ENCODE measurements at regions not wholly inside any gene's neighbourhood (a gene's known extent, or its start where the extent isn't known, plus 50 kb on each side); places are given as distances from the start of the nearest gene placed in this dataset.
A peak's percentile ranks its signal among the peaks of the same experiment; 100 is the strongest.

GRCh38 chr1:238006779-238007178 is 116.1 kb upstream of the ZP4 start:
- no peak overlapping the region for H3K4me3 ChIP-seq (ENCODE audit: low read depth, low read length)
- no CpG with 5 or more reads among the region's 4 CpGs for WGBS (ENCODE audit: insufficient coverage)
- H3K36me3 ChIP-seq (ENCODE audit: control insufficient read depth, insufficient read depth, low read length): no peaks in the 10 kb centered on the region
- H3K9me3 ChIP-seq (ENCODE audit: control insufficient read depth, insufficient read depth, low read length): no peaks in the 10 kb centered on the region
- H3K27me3 ChIP-seq (ENCODE audit: control insufficient read depth, insufficient read depth, low read length): no peaks in the 10 kb centered on the region
- no peak overlapping the region for H3K27ac ChIP-seq (ENCODE audit: low read depth, low read length)
- DNase-seq (ENCODE audit: low read depth in 4 of 6, low spot score in 6 of 6): no peak
- H3K4me1 ChIP-seq (ENCODE audit: control insufficient read depth, insufficient read depth, low read length): no peaks in the 10 kb centered on the region

- no CpG with 5 or more reads among the region's 1 CpG for WGBS (ENCODE audit: insufficient coverage)
Observed at GRCh38 chr1:238005116-238005515, 114.4 kb upstream of the ZP4 start.

GRCh38 chr1:238001818-238002217 is 111.1 kb upstream of the ZP4 start:
- Histone ChIP-seq H3K4me3 (ENCODE audit: low read depth, low read length) (no peak overlapping the region), H3K36me3 (ENCODE audit: control insufficient read depth, insufficient read depth, low read length) (no peaks in the 10 kb centered on the region), H3K27ac (ENCODE audit: low read depth, low read length) (no peak overlapping the region), H3K9me3 (ENCODE audit: control insufficient read depth, insufficient read depth, low read length) (no peaks in the 10 kb centered on the region), H3K4me1 (ENCODE audit: control insufficient read depth, insufficient read depth, low read length) (no peaks in the 10 kb centered on the region), H3K27me3 (ENCODE audit: control insufficient read depth, insufficient read depth, low read length) (no peaks in the 10 kb centered on the region)
- no CpG with 5 or more reads among the region's 1 CpG for WGBS (ENCODE audit: insufficient coverage)
- DNase-seq (ENCODE audit: low read depth in 4 of 6, low spot score in 6 of 6): peak in 1 of 6 donors; percentile 22

More at GRCh38 chr1:238005116-238005515, 114.4 kb upstream of the ZP4 start:
- Histone ChIP-seq H3K36me3 (ENCODE audit: control insufficient read depth, insufficient read depth, low read length) (no peaks in the 10 kb centered on the region), H3K27ac (ENCODE audit: low read depth, low read length) (no peak overlapping the region), H3K4me3 (ENCODE audit: low read depth, low read length) (no peak overlapping the region), H3K4me1 (ENCODE audit: control insufficient read depth, insufficient read depth, low read length) (no peaks in the 10 kb centered on the region), H3K9me3 (ENCODE audit: control insufficient read depth, insufficient read depth, low read length) (no peaks in the 10 kb centered on the region), H3K27me3 (ENCODE audit: control insufficient read depth, insufficient read depth, low read length) (no peaks in the 10 kb centered on the region)
- DNase-seq (ENCODE audit: low read depth in 4 of 6, low spot score in 6 of 6): no peak

- H3K4me1 ChIP-seq (ENCODE audit: control insufficient read depth, insufficient read depth, low read length): no peaks in the 10 kb centered on the region
- H3K4me3 ChIP-seq (ENCODE audit: low read depth, low read length): no peak overlapping the region
- 100% methylated on average over 1 of the region's 4 CpGs for WGBS (ENCODE audit: insufficient coverage)
- H3K27me3 ChIP-seq (ENCODE audit: control insufficient read depth, insufficient read depth, low read length): no peaks in the 10 kb centered on the region
- H3K9me3 ChIP-seq (ENCODE audit: control insufficient read depth, insufficient read depth, low read length): no peaks in the 10 kb centered on the region
- no peaks in the 10 kb centered on the region for H3K36me3 ChIP-seq (ENCODE audit: control insufficient read depth, insufficient read depth, low read length)
- no peak overlapping the region for H3K27ac ChIP-seq (ENCODE audit: low read depth, low read length)
- no peak for DNase-seq (ENCODE audit: low read depth in 4 of 6, low spot score in 6 of 6)
Observed at GRCh38 chr1:237999426-238000052, 108.8 kb upstream of the ZP4 start.

GRCh38 chr1:237998581-237998980 is 107.9 kb upstream of the ZP4 start:
- no peaks in the 10 kb centered on the region for H3K4me1 ChIP-seq (ENCODE audit: control insufficient read depth, insufficient read depth, low read length)
- no peaks in the 10 kb centered on the region for H3K9me3 ChIP-seq (ENCODE audit: control insufficient read depth, insufficient read depth, low read length)
- no peaks in the 10 kb centered on the region for H3K36me3 ChIP-seq (ENCODE audit: control insufficient read depth, insufficient read depth, low read length)
- 74% methylated on average over 4 of the region's 4 CpGs for WGBS (ENCODE audit: insufficient coverage)
- no peak overlapping the region for H3K4me3 ChIP-seq (ENCODE audit: low read depth, low read length)
- H3K27me3 ChIP-seq (ENCODE audit: control insufficient read depth, insufficient read depth, low read length): no peaks in the 10 kb centered on the region
- DNase-seq (ENCODE audit: low read depth in 4 of 6, low spot score in 6 of 6): peak in 1 of 6 donors; percentile 37
- no peak overlapping the region for H3K27ac ChIP-seq (ENCODE audit: low read depth, low read length)

GRCh38 chr1:237983496-237983895 is 92.8 kb upstream of the ZP4 start:
- Histone ChIP-seq H3K27me3 (ENCODE audit: control insufficient read depth, insufficient read depth, low read length) (no peaks in the 10 kb centered on the region), H3K27ac (ENCODE audit: low read depth, low read length) (no peak overlapping the region), H3K9me3 (ENCODE audit: control insufficient read depth, insufficient read depth, low read length) (no peaks in the 10 kb centered on the region), H3K4me3 (ENCODE audit: low read depth, low read length) (no peak overlapping the region), H3K36me3 (ENCODE audit: control insufficient read depth, insufficient read depth, low read length) (no peaks in the 10 kb centered on the region), H3K4me1 (ENCODE audit: control insufficient read depth, insufficient read depth, low read length) (no peaks in the 10 kb centered on the region)
- no CpG with 5 or more reads among the region's 2 CpGs for WGBS (ENCODE audit: insufficient coverage)
- no peak for DNase-seq (ENCODE audit: low read depth in 4 of 6, low spot score in 6 of 6)

- 95% methylated on average over 2 of the region's 3 CpGs for WGBS (ENCODE audit: insufficient coverage)
- no peak for DNase-seq (ENCODE audit: low read depth in 4 of 6, low spot score in 6 of 6)
- no peak overlapping the region for H3K4me3 ChIP-seq (ENCODE audit: low read depth, low read length)
- H3K36me3 ChIP-seq (ENCODE audit: control insufficient read depth, insufficient read depth, low read length): no peaks in the 10 kb centered on the region
- no peaks in the 10 kb centered on the region for H3K27me3 ChIP-seq (ENCODE audit: control insufficient read depth, insufficient read depth, low read length)
- H3K9me3 ChIP-seq (ENCODE audit: control insufficient read depth, insufficient read depth, low read length): no peaks in the 10 kb centered on the region
- no peaks in the 10 kb centered on the region for H3K4me1 ChIP-seq (ENCODE audit: control insufficient read depth, insufficient read depth, low read length)
- H3K27ac ChIP-seq (ENCODE audit: low read depth, low read length): no peak overlapping the region
Observed at GRCh38 chr1:237981223-237981622, 90.5 kb upstream of the ZP4 start.

GRCh38 chr1:237976331-237976730 is 85.6 kb upstream of the ZP4 start:
- WGBS (ENCODE audit: insufficient coverage): no CpG with 5 or more reads among the region's 1 CpG
- Histone ChIP-seq H3K27me3 (ENCODE audit: control insufficient read depth, insufficient read depth, low read length) (no peaks in the 10 kb centered on the region), H3K27ac (ENCODE audit: low read depth, low read length) (no peak overlapping the region), H3K36me3 (ENCODE audit: control insufficient read depth, insufficient read depth, low read length) (no peaks in the 10 kb centered on the region), H3K4me3 (ENCODE audit: low read depth, low read length) (no peak overlapping the region), H3K9me3 (ENCODE audit: control insufficient read depth, insufficient read depth, low read length) (no peaks in the 10 kb centered on the region), H3K4me1 (ENCODE audit: control insufficient read depth, insufficient read depth, low read length) (no peaks in the 10 kb centered on the region)
- no peak for DNase-seq (ENCODE audit: low read depth in 4 of 6, low spot score in 6 of 6)

- Histone ChIP-seq H3K27ac (ENCODE audit: low read depth, low read length) (no peak overlapping the region), H3K4me3 (ENCODE audit: low read depth, low read length) (no peak overlapping the region), H3K4me1 (ENCODE audit: control insufficient read depth, insufficient read depth, low read length) (no peaks in the 10 kb centered on the region), H3K9me3 (ENCODE audit: control insufficient read depth, insufficient read depth, low read length) (no peaks in the 10 kb centered on the region), H3K36me3 (ENCODE audit: control insufficient read depth, insufficient read depth, low read length) (no peaks in the 10 kb centered on the region), H3K27me3 (ENCODE audit: control insufficient read depth, insufficient read depth, low read length) (no peaks in the 10 kb centered on the region)
- no peak for DNase-seq (ENCODE audit: low read depth in 4 of 6, low spot score in 6 of 6)
- WGBS (ENCODE audit: insufficient coverage): no CpG with 5 or more reads among the region's 1 CpG
Observed at GRCh38 chr1:237975903-237976302, 85.2 kb upstream of the ZP4 start.

GRCh38 chr1:237975376-237975775 is 84.7 kb upstream of the ZP4 start:
- H3K27me3 ChIP-seq (ENCODE audit: control insufficient read depth, insufficient read depth, low read length): no peaks in the 10 kb centered on the region
- H3K27ac ChIP-seq (ENCODE audit: low read depth, low read length): no peak overlapping the region
- DNase-seq (ENCODE audit: low read depth in 4 of 6, low spot score in 6 of 6): no peak
- no peaks in the 10 kb centered on the region for H3K36me3 ChIP-seq (ENCODE audit: control insufficient read depth, insufficient read depth, low read length)
- no peak overlapping the region for H3K4me3 ChIP-seq (ENCODE audit: low read depth, low read length)
- H3K9me3 ChIP-seq (ENCODE audit: control insufficient read depth, insufficient read depth, low read length): peaks cover 1% of the 10 kb centered on the region
- H3K4me1 ChIP-seq (ENCODE audit: control insufficient read depth, insufficient read depth, low read length): no peaks in the 10 kb centered on the region
